ENCODE measurements at regions not wholly inside any gene's neighbourhood (a gene's known extent, or its start where the extent isn't known, plus 50 kb on each side); places are given as distances from the start of the nearest gene placed in this dataset.

- TF ChIP-seq CTCF (IDR thresholded peaks at IDR 0.05) = no peak
- no peak for TF ChIP-seq EP300 (IDR thresholded peaks at IDR 0.05)
- no peak for TF ChIP-seq POLR2A (IDR thresholded peaks at IDR 0.05)
These were observed 239.1 kb upstream of the AUTS2 start for GRCh38 chr7:69359003-69359700.

Data from ovary (tissue), 3 donors.